SK-MEL-5 (cell line): ENCODE measurements at regions not wholly inside any gene's neighbourhood (a gene's known extent, or its start where the extent isn't known, plus 50 kb on each side); places are given as distances from the start of the nearest gene placed in this dataset.
"Not testable (repeated sequence)": the region's sequence is repeated elsewhere in the genome, so short reads cannot be mapped to it uniquely, and the experiment has no call there.

Experiments used
- DNase-seq: peaks from one replicate; pipeline ENCODE4 v3.0.0-alpha.2; 2016; ENCODE audit warnings: low read depth, low spot score
- in situ Hi-C: cut with HindIII; loops from 2 replicates; pipeline ENCODE4 v1.10.0; 2016; ENCODE audit warnings: low sequenced_read_pairs, high pct_unique_total_duplicates, low pct_unique_long_range_greater_than_20kb

DNA sequence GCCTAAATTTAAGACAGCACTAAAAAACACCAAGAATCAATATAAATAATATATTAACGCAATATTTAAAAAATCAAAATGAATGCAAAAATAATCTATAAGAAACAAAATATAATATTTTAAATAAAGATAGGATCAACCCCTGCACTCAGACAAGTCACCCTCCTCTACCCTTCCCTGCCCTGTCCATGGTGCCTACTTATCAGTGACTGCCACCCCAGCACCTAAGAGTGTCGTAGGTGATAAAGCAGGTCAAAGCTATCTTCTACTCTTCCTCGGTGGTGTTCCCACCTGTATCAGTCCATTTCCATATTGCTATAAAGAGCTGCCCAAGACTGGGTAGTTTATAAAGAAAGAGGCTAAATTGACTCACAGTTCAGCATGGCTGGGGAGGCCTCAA is 251.9 kb downstream of the STIM2 start:
- in situ Hi-C loops = no loop called here
- DNase-seq = no peak

- DNase-seq = no peak
- in situ Hi-C loops = no loop called here
These were observed 254.6 kb downstream of the STIM2 start for GRCh38 chr4:27115221-27115620.

DNA sequence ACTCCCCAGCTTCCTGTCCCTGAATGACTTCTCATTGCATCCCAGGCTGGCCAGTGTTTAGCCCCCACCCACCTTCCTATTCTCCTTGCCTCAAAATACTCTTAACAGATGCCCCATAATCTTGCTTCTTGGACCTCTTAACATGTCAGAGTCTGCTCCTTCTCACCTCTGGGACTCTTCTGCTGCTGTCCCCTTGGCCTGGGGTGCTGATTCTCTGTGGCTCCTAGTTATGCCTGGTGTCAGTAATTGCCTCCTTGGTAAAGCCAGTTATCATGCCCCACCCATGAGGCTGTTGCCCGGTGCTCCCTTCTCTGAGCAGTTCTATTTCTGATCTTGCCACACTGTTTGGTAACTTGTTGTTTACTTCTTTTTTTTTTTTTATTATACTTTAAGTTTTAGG is 256.8 kb downstream of the STIM2 start:
- in situ Hi-C loops = no loop called here
- no peak for DNase-seq

DNA sequence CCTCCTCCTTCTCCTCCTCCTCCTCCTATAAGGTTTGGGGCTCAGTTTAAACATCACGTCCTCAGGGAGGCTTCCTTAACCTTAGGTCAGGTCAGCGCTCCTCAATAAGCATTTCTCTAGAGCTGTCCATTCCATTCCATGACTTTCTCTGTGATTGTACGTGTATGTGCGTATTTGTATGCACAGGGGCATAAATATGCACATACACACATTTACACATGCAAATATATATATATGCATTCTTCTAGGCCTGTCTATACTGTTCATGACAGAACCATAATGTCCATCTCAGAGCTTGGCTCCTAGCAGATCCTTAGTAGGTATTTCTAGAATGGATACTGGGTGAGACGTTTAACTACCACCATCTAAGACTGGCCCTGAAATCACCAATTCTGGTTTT is 258.6 kb downstream of the STIM2 start:
- in situ Hi-C loops = no loop called here
- DNase-seq = no peak

DNA sequence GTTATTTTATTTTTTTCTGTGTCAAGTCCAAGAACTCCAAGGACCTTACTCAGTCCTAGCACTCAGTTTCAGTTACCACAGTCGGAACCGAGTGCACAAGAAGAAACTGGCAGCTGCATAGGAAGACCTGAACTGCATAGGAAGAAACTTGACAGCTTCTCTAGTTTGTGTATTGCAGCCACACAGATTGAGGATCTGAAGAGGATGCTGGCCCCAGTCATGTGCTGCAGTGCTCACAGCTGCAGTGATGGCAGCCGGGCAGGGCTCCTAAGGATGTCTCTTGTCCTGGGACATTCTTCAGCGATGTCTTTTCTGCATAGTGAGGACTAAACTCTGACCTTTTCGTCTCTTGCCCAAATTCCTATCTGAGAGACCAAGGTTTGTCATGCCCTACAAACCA is 261.2 kb downstream of the STIM2 start:
- in situ Hi-C loops = no loop called here

GRCh38 chr4:27123123-27123768 is 262.6 kb downstream of the STIM2 start:
- in situ Hi-C loops = no loop called here
- no peak for DNase-seq

More for the DNA sequence above, 261.2 kb downstream of the STIM2 start:
- no peak for DNase-seq

- no peak for DNase-seq
- in situ Hi-C loops = no loop called here
These were observed 263.1 kb downstream of the STIM2 start for GRCh38 chr4:27123769-27124124.

DNA sequence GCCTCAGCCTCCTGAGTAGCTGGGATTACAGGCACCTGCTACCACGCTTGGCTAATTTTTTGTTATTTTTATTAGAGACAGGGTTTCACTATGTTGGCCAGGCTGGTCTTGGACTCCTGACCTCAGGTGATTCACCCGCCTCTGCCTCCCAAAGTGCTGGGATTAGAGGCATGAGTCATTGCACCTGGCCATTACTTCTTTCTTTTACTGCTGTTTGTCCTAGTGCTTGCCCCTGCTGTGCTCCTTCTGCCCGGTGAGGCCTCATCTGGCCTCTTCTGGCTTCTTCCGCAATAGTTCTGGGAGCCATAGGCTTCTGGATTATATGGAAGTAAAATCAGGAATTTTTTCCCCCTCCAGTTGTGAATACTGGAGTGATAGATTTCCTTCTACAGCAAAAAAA is 266.3 kb downstream of the STIM2 start:
- in situ Hi-C loops, DNase-seq: not testable (repeated sequence)

GRCh38 chr4:27128443-27128842 is 267.8 kb downstream of the STIM2 start:
- no peak for DNase-seq
- in situ Hi-C loops = no loop called here

DNA sequence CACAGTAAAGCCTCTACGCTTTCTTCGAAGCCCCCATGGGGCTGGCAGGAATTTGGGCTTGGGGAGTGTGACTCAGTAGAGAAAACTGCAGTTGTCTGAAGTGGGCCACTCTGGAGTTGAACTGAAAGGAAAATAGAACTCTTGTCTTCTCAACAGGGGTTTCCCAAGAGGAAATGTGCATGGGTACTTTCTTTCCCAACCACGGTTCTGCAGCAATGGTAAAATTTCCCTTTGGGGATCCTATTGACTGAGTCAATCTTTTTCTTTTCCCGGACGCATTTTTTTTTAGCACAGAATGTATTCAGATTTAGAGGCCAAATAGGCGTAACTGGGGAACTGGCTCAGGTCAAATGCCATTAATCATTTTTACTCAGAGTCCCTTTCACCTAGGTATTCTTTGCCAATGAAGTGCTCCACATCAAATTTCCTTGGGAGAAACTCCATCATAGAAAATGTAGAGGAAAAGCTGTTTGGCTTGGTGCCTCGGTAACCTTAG is 269.3 kb downstream of the STIM2 start:
- DNase-seq = no peak
- in situ Hi-C loops = no loop called here

- in situ Hi-C loops = no loop called here
- DNase-seq = no peak
These were observed 271.9 kb downstream of the STIM2 start for GRCh38 chr4:27132497-27132896.

DNA sequence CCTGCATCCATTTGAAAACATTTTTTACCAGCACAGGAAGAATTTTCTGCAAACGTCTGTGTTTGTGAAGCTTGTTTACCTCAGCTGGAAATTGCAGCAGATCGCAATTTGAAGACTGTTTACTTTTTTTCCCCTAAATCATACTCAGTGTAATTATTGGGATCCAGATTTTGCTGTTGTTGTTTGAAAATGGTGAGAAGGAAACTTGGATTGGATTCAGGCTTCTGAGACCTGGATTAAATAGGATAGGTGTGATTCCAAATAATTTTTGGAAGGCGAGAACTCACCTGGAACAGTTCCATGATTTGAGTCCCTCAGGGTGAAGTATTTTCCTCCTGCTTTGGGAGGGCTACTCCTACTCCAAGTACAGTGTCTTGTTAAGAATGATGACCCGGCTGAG is 279.8 kb downstream of the STIM2 start:
- in situ Hi-C loops = no loop called here
- no peak for DNase-seq

DNA sequence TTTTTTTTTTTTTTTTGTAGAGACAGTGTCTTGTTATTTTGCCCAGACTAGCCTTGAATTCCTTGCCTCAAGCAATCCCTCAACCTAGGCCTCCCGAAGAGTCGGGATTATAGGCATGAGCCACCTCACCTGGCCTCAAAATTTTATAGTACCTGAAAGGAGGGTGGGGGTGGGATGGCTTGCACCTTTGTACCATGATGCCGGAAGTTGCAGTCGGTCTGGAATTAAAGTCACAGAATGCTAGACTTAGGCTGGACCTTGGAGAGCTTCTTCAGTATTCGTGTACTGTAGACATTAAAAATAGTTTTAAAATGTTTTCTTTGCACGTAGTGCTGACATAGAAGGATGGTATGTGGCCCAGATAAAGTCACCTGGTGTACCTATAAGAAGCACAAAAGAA is 280.9 kb downstream of the STIM2 start:
- no peak for DNase-seq
- in situ Hi-C loops = no loop called here

- DNase-seq = no peak
- in situ Hi-C loops = no loop called here
These were observed 282.2 kb downstream of the STIM2 start for GRCh38 chr4:27142841-27143240.

DNA sequence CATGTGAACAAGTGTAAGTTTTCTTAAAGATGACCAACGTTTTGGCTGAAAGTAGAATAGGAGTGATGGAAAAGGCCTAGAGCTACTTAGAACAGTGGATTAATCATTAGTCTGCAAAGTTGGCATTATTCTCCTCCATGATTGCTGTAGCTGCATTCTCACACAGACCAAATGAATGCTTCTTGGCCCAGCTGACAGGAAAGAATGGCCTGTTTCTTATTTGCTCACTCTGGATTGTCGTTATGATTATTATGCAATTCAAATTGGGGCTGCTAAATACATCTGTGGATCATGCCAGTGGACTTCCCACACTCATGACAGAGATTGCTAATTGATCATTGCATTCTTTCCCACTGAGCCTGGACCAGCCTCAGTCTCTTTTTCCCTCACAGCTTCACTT is 285.0 kb downstream of the STIM2 start:
- no peak for DNase-seq
- in situ Hi-C loops = no loop called here

GRCh38 chr4:27148211-27148895 is 287.7 kb downstream of the STIM2 start:
- in situ Hi-C loops = no loop called here
- peak; percentile 86 for DNase-seq

GRCh38 chr4:27149541-27150212 is 289.0 kb downstream of the STIM2 start:
- in situ Hi-C loops = no loop called here

DNA sequence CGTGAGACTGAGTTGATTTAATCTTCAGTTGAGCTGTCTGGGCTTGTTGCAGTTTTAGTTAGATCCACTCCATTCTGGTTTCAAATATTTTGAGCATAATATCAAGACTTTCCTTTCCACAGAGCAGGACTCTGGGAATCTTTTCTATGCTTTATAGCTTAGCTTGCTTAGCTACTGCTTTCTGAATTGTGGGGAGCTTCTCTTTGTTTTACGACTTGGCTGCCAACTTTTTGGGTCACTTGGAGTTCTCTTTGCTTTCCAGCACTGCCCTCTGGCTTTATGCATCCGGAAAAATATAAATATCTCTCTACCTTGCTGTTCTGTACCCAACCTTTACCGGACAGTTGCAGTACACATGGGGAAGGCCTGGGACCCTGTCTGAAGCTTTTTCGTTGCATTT is 292.1 kb downstream of the STIM2 start:
- no peak for DNase-seq

More at GRCh38 chr4:27149541-27150212, 289.0 kb downstream of the STIM2 start:
- DNase-seq = peak; percentile 30

DNA sequence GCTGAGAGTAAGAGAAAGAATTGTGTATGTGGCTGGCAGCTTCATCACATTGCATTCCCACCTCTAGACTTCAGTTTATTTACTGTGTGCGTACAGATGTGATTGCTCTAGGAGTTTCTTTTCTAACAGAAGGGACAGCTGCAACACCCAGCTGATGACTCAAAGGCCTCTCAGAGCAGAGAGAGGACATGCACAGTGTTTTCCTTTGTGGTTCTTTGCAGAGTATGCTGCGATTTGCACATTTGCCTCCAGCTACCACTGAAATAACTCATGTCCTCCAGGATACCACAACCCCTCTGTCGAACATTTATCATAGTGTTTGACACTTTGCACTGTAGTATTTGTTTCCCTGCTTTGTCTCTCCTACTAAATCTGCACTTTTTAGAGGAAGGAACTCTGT is 294.1 kb downstream of the STIM2 start:
- in situ Hi-C loops = no loop called here
- DNase-seq = peak; percentile 91

More for the DNA sequence above, 292.1 kb downstream of the STIM2 start:
- in situ Hi-C loops = no loop called here
